H1 (cell line): ENCODE measurements at regions not wholly inside any gene's neighbourhood (a gene's known extent, or its start where the extent isn't known, plus 50 kb on each side); places are given as distances from the start of the nearest gene placed in this dataset.

Source experiments
- BCL11A ChIP-seq, 2 experiments: IDR thresholded peaks; one replicate each; pipeline ENCODE4 v1.6.1; 2011; ENCODE audit warnings: low read depth in 2 of 2, low read length in 2 of 2, mild to moderate bottlenecking in 2 of 2
- CBX8 ChIP-seq: fragments of 300-800, 300-1000 bp; sonication (generic); IDR thresholded peaks from 2 replicates; pipeline ENCODE4 v1.7.1; 2016; ENCODE audit warnings: low read depth, low read length, borderline replicate concordance
- CEBPB ChIP-seq: IDR thresholded peaks from 2 replicates; pipeline ENCODE4 v1.6.1; 2012; ENCODE audit warnings: low read depth, low read length
- JUN ChIP-seq: IDR thresholded peaks from 2 replicates; pipeline ENCODE4 v1.6.1; 2011; ENCODE audit warnings: low read depth, mild to moderate bottlenecking, improper control_type of control experiment, low read length
- JUND ChIP-seq: IDR thresholded peaks from 2 replicates; pipeline ENCODE4 v1.6.1; 2011; ENCODE audit warnings: mild to moderate bottlenecking, improper control_type of control experiment, low read length
- NRF1 ChIP-seq: IDR thresholded peaks from 2 replicates; pipeline ENCODE4 v1.6.1; 2011; ENCODE audit warnings: mild to moderate bottlenecking, low read depth, low read length, improper control_type of control experiment
- POLR2A ChIP-seq, 2 experiments: IDR thresholded peaks; 1 replicate in 1 of 2; 2 replicates in 1 of 2; pipeline ENCODE4 v1.6.1; 2011; ENCODE audit warnings: low read depth in 2 of 2, low read length in 2 of 2, mild to moderate bottlenecking in 2 of 2; ENCODE audit errors: control extremely low read depth in 1 of 2
- SIRT6 ChIP-seq: IDR thresholded peaks from one replicate; pipeline ENCODE4 v1.7.1; 2012; ENCODE audit warnings: low read length, inconsistent platforms
- SP2 ChIP-seq: IDR thresholded peaks from 2 replicates; pipeline ENCODE4 v1.6.1; 2012; ENCODE audit warnings: mild to moderate bottlenecking, low read length, inconsistent platforms
- TF ChIP-seq, protein P1 (sequence below): IDR thresholded peaks from 2 replicates; pipeline ENCODE4 v1.6.1; 2012; ENCODE audit warnings: inconsistent platforms

DNA sequence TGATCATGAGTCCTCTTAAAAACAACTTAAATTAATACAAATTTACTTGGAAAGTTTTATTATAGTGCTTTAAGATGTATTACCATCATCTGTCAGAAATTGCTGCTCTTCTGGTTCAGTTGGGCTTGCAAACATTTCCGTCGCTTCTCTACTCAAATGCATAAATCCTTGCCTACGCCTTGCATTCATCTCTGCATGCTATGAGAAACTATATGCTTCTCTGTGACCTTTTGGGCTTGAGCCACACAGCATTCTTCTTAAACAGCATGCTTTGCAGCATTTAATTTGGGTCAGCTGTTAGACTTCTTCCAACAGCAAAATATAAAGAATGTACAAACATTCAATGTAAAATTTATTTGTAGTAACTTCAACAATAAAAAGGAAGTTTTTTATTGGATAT lies 305.7 kb upstream of the FLRT2 start:
- no peak for TF ChIP-seq CEBPB
- TF ChIP-seq JUND: no peak
- TF ChIP-seq, protein P1, sequence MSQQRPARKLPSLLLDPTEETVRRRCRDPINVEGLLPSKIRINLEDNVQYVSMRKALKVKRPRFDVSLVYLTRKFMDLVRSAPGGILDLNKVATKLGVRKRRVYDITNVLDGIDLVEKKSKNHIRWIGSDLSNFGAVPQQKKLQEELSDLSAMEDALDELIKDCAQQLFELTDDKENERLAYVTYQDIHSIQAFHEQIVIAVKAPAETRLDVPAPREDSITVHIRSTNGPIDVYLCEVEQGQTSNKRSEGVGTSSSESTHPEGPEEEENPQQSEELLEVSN: no peak
- TF ChIP-seq BCL11A (IDR thresholded peaks at IDR 0.05; ENCODE audit: low read depth in 2 of 2, low read length in 2 of 2): no peak
- TF ChIP-seq NRF1: no peak
- TF ChIP-seq CBX8: no peak
- no peak for TF ChIP-seq JUN
- TF ChIP-seq SP2: no peak
- TF ChIP-seq POLR2A (IDR thresholded peaks at IDR 0.05; ENCODE audit: control extremely low read depth in 1 of 2, low read depth in 2 of 2, low read length in 2 of 2): no peak
- TF ChIP-seq SIRT6: no peak
